GM18502 (cell line): ENCODE measurements at regions not wholly inside any gene's neighbourhood (a gene's known extent, or its start where the extent isn't known, plus 50 kb on each side); places are given as distances from the start of the nearest gene placed in this dataset.

Experiments
- ATAC-seq: cut with Tn5 transposase; IDR thresholded peaks from one replicate; pipeline ENCODE4 v1.9.1; 2021; ENCODE audit warnings: mild to moderate bottlenecking; ENCODE audit not compliant: unreplicated experiment, poor library complexity

DNA sequence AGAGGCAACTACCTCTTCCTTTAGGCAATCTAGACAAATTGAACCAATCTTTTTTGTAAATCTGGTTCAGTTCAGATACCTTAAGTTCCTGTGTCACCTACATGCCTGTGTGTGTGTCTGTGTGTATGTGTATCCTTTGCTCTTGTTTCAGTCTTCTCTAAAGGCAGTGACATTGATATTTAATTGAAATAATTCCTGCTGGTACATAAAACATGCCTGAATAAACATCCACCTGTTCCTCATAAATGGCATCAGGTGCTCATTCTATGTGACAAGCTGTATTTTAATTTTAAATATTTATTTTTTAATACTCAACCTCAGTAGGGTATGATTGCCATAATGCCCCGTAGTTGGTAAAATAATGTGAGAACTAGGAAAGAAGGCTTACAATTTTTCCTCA is 1606.4 kb upstream of the PRR20A start:
- no peak for ATAC-seq

DNA sequence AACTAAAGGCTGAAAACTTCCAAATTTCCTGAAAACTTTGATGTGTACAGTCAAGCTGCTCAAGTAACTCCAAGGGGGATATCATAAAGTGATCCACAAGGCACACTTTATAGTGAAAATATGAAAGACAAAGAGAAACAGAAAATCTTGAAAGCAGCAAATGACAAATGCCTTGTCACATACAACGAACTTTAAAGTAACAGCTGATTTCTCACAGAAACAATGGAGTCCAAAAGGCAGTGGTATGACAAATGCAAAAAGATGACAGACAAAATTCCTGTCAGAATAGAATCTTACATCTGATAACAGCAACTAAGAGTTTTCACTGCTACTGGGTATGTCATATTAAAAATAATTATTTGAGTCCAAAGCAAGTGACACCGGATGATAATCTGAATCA is 1602.3 kb upstream of the PRR20A start:
- ATAC-seq = no peak

GRCh38 chr13:55543053-55543452 is 1597.7 kb upstream of the PRR20A start:
- ATAC-seq = no peak

- no peak for ATAC-seq
Observed at GRCh38 chr13:55550624-55551023, 1590.1 kb upstream of the PRR20A start.

- ATAC-seq = no peak
Observed at GRCh38 chr13:55553701-55554100, 1587.0 kb upstream of the PRR20A start.

DNA sequence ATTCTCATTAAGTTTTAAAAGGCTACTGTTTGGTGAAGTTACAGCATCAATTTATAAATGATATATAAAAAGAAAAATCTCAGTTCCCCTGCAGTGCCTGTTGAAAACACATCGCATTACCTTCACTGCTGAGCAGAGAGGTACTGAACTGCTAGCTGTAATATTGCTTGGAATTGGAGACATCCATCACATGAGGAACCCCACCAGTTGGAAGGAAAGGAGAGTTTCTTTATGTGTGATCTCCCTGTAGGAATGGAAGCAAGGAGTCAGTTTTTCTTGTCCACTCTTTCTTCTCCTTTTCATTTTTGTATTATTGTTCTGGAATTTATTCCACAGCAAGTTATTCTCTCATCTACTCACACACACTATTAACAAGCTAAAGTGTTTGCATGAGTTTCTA is 1586.0 kb upstream of the PRR20A start:
- no peak for ATAC-seq

GRCh38 chr13:55560331-55560730 is 1580.4 kb upstream of the PRR20A start:
- no peak for ATAC-seq

GRCh38 chr13:55563267-55563666 is 1577.5 kb upstream of the PRR20A start:
- ATAC-seq = no peak

- ATAC-seq = no peak
Observed at GRCh38 chr13:55566334-55566733, 1574.4 kb upstream of the PRR20A start.

DNA sequence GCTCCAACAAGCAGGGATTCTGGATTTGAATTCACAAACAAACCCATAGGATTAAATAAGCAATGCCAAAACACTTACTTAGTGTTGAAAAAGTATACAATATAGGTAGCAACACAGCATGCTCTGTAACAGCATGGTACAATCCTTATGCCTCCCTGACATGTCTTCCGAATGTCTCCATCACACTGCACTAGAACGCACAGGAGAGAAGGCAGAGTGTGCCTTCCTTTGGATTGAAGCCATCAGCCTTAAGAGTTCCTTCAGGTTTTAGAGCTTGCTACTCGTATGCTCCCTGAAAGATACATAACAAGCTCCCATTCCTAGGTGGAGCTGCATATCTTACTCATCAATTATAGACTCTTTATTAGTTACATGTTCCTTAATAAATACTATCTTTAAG is 1573.9 kb upstream of the PRR20A start:
- ATAC-seq = no peak

GRCh38 chr13:55567721-55568625 is 1572.7 kb upstream of the PRR20A start:
- ATAC-seq = no peak

GRCh38 chr13:55569082-55569481 is 1571.6 kb upstream of the PRR20A start:
- ATAC-seq = no peak

DNA sequence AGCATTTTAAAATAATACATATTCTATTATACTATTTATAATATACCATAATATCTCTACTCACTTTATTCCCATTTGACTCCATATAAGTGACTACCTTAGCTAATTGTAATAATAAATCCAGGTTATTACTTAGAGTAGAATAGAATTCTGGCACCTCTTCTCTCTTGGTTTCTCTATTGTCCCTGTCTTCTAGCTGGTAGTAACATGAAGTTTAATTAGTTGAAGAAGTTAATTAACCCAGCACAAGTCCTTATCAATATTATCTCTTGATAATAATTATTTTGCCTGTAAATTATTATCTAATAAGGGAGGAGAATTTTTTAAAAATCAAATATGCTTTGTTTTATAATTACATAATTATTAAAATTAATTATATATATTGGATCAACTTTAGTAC is 1571.2 kb upstream of the PRR20A start:
- ATAC-seq = no peak

DNA sequence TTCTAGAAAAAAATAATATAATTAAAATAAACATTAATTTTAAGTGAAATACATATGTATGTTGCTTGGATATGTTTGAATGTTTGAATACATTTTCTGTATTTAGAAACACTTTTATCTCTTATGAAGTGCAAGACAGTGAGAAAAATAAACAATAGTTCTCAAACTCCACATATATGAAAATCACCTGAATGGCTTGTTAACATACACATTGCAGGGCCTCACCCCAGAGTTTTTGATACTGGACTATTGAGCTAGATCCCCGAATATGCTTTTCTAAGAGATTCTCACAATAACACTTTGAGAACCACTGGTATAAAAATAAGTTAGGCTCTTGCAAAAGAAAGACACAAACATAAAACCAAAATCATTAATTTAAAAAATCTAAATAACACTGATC is 1570.3 kb upstream of the PRR20A start:
- no peak for ATAC-seq

- no peak for ATAC-seq
Observed at GRCh38 chr13:55571237-55571867, 1569.4 kb upstream of the PRR20A start.

GRCh38 chr13:55572408-55572807 is 1568.3 kb upstream of the PRR20A start:
- ATAC-seq = no peak

GRCh38 chr13:55572862-55573261 is 1567.9 kb upstream of the PRR20A start:
- no peak for ATAC-seq

DNA sequence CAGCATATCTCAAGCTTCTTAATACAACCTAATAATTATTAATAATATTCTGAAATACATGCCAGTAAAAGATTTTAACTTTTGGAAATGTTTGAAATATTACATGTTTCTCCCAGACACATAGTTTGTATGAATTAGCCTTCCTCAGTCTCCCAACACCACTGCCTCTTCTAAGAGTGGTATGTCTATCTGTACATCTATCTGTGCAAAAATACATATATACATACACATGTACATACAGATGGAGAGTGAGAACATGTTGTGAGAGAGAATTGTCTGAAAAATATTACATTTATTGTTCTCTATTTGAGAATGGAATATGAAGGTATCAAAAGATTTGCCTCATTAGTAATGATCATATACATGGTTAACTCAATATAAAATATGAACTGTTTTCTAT is 1567.2 kb upstream of the PRR20A start:
- no peak for ATAC-seq

GRCh38 chr13:55576389-55576788 is 1564.3 kb upstream of the PRR20A start:
- no peak for ATAC-seq

GRCh38 chr13:55577082-55577846 is 1563.5 kb upstream of the PRR20A start:
- no peak for ATAC-seq

DNA sequence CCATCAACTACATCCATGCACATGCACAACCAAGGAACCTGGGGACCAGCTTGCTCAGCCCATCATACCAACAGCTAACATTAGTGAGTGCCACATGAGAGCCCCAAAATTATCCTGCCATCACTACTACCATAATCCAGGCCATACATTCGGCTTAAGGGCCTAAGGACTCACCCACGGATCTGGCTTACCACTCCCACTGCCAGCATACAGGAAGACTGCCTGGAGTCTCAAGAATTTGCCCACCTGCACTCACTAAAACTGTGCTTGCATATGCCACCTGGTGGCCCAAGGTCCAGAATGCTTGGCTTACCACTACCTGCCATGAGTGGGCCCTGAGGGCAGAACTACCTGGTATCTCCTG is 1562.9 kb upstream of the PRR20A start:
- ATAC-seq = no peak
